ENCODE measurements at regions not wholly inside any gene's neighbourhood (a gene's known extent, or its start where the extent isn't known, plus 50 kb on each side); places are given as distances from the start of the nearest gene placed in this dataset.
A peak's percentile ranks its signal among the peaks of the same experiment; 100 is the strongest.

DNA sequence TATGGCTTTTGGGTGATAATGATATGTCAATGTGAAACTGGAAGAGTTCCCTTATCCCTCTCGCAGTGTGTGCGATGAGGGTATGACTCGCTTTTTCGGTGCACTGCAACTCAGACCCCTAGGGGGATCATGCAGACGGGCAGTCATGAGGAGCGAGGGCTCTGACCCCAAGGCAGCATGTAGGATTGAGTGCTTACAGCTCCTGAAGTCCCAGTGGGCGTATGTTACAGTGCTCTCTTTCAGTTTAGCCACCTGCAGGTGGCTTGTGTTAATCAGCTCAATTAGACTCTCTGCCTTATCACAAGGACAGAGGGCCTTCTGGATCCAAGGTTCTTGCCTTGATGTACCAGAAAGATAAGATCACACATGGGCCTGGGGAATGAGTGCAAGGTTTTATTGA, 1269.9 kb upstream of the GYPC start:
- no peaks in the 10 kb centered on the region for H3K27me3 ChIP-seq (replicated peaks in 1 of 2; ENCODE audit: control insufficient read depth in 2 of 2, insufficient read depth in 2 of 2, low read length in 1 of 2)
- ChIA-PET POLR2A (no interaction called here), RAD21 (ENCODE audit: unreplicated experiment) (interaction anchor here (1.6 kb wide), 1 partner anchor 12 kb away, joined by 10 read pairs; no protein-coding TSS in a partner anchor), SMC1A (ENCODE audit: uncharacterized antibody, unreplicated experiment) (interaction anchor here (0.7 to 1.5 kb wide), 5 partner anchors 10 to 116 kb away, joined by 3 to 8 read pairs (median 3); no protein-coding TSS in a partner anchor), CTCF (interaction anchor here (1.6 to 1.8 kb wide), 2 partner anchors 12 to 85 kb away, joined by 3 to 6 read pairs; no protein-coding TSS in a partner anchor)
- H3K9me3 ChIP-seq (replicated peaks; ENCODE audit: control insufficient read depth, insufficient read depth, low read length): no peaks in the 10 kb centered on the region
- ATAC-seq: peak; percentile 31; the same call in 2 of the 3 replicates
- WGBS (ENCODE audit: insufficient coverage, insufficient replicate concordance, low lambda C conversion rate, missing lambda C conversion rate): 87% methylated on average over 7 of the region's 7 CpGs
- no peak overlapping the region for H2AFZ ChIP-seq (ENCODE audit: control insufficient read depth, low read depth, low read length)
- no peak overlapping the region for H3K4me2 ChIP-seq (ENCODE audit: control insufficient read depth, insufficient read depth)
- no peaks in the 10 kb centered on the region for H3K36me3 ChIP-seq (ENCODE audit: control insufficient read depth in 2 of 2, insufficient read depth in 2 of 2, low read length in 1 of 2)
- no peaks in the 10 kb centered on the region for H4K20me1 ChIP-seq (ENCODE audit: control insufficient read depth, insufficient read depth)
- no peaks in the 10 kb centered on the region for H3K4me1 ChIP-seq (ENCODE audit: control insufficient read depth, insufficient read depth, low read length)
- intact Hi-C loops (cut with micrococcal nuclease; ENCODE audit: unreplicated experiment): no loop called here
- H3K27ac ChIP-seq (ENCODE audit: control insufficient read depth, insufficient read depth): no peak overlapping the region
- FAIRE-seq: no peak
- in situ Hi-C loops (cut with MboI): no loop called here
- no TSS peak for BruUV-seq (replicated peaks)
- H3K79me2 ChIP-seq (ENCODE audit: control insufficient read depth, insufficient read depth, low read length): no peaks in the 10 kb centered on the region
- no peak for DNase-seq (ENCODE audit: low read depth, low spot score)
- no peak overlapping the region for H3K4me3 ChIP-seq
- H3K9ac ChIP-seq (ENCODE audit: control insufficient read depth, insufficient read depth, low read length): no peak overlapping the region
- no peak for TF ChIP-seq ZNF592 (IDR thresholded peaks at IDR 0.05)
- TF ChIP-seq, protein P1, sequence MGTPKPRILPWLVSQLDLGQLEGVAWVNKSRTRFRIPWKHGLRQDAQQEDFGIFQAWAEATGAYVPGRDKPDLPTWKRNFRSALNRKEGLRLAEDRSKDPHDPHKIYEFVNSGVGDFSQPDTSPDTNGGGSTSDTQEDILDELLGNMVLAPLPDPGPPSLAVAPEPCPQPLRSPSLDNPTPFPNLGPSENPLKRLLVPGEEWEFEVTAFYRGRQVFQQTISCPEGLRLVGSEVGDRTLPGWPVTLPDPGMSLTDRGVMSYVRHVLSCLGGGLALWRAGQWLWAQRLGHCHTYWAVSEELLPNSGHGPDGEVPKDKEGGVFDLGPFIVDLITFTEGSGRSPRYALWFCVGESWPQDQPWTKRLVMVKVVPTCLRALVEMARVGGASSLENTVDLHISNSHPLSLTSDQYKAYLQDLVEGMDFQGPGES (IDR thresholded peaks at IDR 0.05): no peak
- no peak for TF ChIP-seq ATF7 (IDR thresholded peaks at IDR 0.05; ENCODE audit: low read depth)
- TF ChIP-seq ZZZ3 (IDR thresholded peaks at IDR 0.05; ENCODE audit: control insufficient read depth, insufficient read length, low read depth): no peak
- no peak for TF ChIP-seq IRF5 (IDR thresholded peaks at IDR 0.05; ENCODE audit: borderline replicate concordance)
- TF ChIP-seq ZNF687 (IDR thresholded peaks at IDR 0.05): no peak
- TF ChIP-seq SREBF2 (IDR thresholded peaks at IDR 0.05; ENCODE audit: low read length): no peak
- TF ChIP-seq SMAD5 (IDR thresholded peaks at IDR 0.05; ENCODE audit: low read depth): no peak
- TF ChIP-seq NRF1 (conservative IDR thresholded peaks at IDR 0.05; ENCODE audit: low read depth, low read length): no peak
- TF ChIP-seq, protein P2, sequence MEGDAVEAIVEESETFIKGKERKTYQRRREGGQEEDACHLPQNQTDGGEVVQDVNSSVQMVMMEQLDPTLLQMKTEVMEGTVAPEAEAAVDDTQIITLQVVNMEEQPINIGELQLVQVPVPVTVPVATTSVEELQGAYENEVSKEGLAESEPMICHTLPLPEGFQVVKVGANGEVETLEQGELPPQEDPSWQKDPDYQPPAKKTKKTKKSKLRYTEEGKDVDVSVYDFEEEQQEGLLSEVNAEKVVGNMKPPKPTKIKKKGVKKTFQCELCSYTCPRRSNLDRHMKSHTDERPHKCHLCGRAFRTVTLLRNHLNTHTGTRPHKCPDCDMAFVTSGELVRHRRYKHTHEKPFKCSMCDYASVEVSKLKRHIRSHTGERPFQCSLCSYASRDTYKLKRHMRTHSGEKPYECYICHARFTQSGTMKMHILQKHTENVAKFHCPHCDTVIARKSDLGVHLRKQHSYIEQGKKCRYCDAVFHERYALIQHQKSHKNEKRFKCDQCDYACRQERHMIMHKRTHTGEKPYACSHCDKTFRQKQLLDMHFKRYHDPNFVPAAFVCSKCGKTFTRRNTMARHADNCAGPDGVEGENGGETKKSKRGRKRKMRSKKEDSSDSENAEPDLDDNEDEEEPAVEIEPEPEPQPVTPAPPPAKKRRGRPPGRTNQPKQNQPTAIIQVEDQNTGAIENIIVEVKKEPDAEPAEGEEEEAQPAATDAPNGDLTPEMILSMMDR (IDR thresholded peaks at IDR 0.05 in 2 of 3, conservative IDR thresholded peaks at IDR 0.05 in 1 of 3; ENCODE audit: control insufficient read depth in 2 of 3, extremely low read depth in 1 of 3, insufficient read depth in 1 of 3, low read depth in 3 of 3, low read length in 3 of 3): no peak
- no peak for TF ChIP-seq HCFC1 (IDR thresholded peaks at IDR 0.05; ENCODE audit: low read length)
- no peak for TF ChIP-seq RCOR1 (conservative IDR thresholded peaks at IDR 0.05; ENCODE audit: low read depth, low read length)

Data from GM12878 (cell line).